Activated naive CD4-positive, alpha-beta T cell treated with anti-CD3 and anti-CD28 coated beads, Interleukin-2, amount 10 ng/mL, durations not matched to agents 7 days and 5 days (primary cell): ENCODE measurements at regions not wholly inside any gene's neighbourhood (a gene's known extent, or its start where the extent isn't known, plus 50 kb on each side); places are given as distances from the start of the nearest gene placed in this dataset.

Experiments
- CTCF ChIA-PET: fragments of 350-600 bp; sonication (Branson Sonifier 250); formaldehyde crosslinking; loops from one replicate; lab custom pipeline; 2021; ENCODE audit warnings: antibody characterized with exemption; lab: Charles Lee
- DNase-seq: peaks from one replicate; pipeline ENCODE4 v3.0.0-alpha.2; 2020
- H3K27ac Mint-ChIP-seq: one replicate; pipeline ENCODE4 v1.8.0; 2021; ENCODE audit warnings: mild to moderate bottlenecking, moderate library complexity, mixed read lengths
- H3K27me3 Mint-ChIP-seq: one replicate; pipeline ENCODE4 v1.8.0; 2021; ENCODE audit warnings: mild to moderate bottlenecking, mixed read lengths
- H3K36me3 Mint-ChIP-seq: one replicate; pipeline ENCODE4 v1.8.0; 2021; ENCODE audit warnings: mixed read lengths
- H3K4me1 Mint-ChIP-seq: one replicate; pipeline ENCODE4 v1.8.0; 2021; ENCODE audit warnings: mixed read lengths
- H3K4me3 Mint-ChIP-seq: one replicate; pipeline ENCODE4 v1.8.0; 2021; ENCODE audit warnings: mild to moderate bottlenecking, moderate library complexity, mixed read lengths
- H3K9me3 Mint-ChIP-seq: one replicate; pipeline ENCODE4 v1.8.0; 2021; ENCODE audit warnings: mixed read lengths

GRCh38 chr12:91441993-91442952, 259.7 kb upstream of the DCN start:
- Mint-ChIP-seq H3K4me3 (no peak overlapping the region), H3K27me3 (no peaks in the 10 kb centered on the region), H3K36me3 (no peaks in the 10 kb centered on the region), H3K4me1 (no peaks in the 10 kb centered on the region), H3K9me3 (no peaks in the 10 kb centered on the region), H3K27ac (no peak overlapping the region)
- no peak for DNase-seq
- CTCF ChIA-PET = no interaction called here

DNA sequence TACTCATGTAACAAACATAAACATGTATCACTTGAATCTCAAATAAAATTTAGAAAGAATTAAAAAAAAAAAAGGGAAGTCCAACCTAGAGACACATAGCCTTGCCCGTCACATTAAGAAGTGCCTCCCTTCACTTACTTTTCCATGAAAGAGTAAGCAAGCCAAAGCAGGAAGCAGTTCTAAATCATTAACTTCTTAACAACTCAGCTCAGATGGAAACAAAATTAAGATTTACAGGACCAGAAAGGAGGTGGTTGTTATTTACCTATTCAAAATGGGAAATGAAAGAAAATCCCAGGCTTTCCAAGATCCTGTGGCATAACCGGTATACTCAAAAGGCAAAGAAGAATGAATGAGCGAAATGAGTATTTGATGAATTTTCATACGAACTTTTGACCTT, 258.6 kb upstream of the DCN start:
- DNase-seq = no peak
- H3K4me1 Mint-ChIP-seq = no peaks in the 10 kb centered on the region
- no peaks in the 10 kb centered on the region for H3K27me3 Mint-ChIP-seq
- no peaks in the 10 kb centered on the region for H3K36me3 Mint-ChIP-seq
- CTCF ChIA-PET = no interaction called here
- H3K27ac Mint-ChIP-seq = no peak overlapping the region
- H3K4me3 Mint-ChIP-seq = no peak overlapping the region
- H3K9me3 Mint-ChIP-seq = no peaks in the 10 kb centered on the region

DNA sequence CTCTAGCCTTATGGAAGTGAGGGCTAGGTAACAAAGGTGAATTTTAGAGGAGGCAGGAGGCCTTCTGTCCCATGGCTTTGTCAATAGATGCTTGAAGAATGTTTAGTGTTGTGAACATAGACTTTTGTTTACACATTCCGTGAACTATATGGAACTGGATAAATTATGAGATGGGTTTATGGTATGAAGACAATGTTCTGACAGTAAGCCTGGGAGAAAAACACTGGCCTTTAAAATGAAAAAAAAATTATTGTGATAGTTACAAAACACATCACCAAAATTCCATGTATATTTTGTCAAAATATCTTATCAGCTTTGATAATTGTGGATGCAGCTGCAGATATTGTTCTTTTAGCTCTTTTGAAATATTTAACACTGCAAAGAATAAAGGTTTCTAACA, 251.5 kb upstream of the DCN start:
- no peaks in the 10 kb centered on the region for H3K4me1 Mint-ChIP-seq
- H3K27me3 Mint-ChIP-seq = no peaks in the 10 kb centered on the region
- H3K27ac Mint-ChIP-seq = no peak overlapping the region
- H3K9me3 Mint-ChIP-seq = no peaks in the 10 kb centered on the region
- CTCF ChIA-PET = no interaction called here
- no peak for DNase-seq
- H3K4me3 Mint-ChIP-seq = no peak overlapping the region
- H3K36me3 Mint-ChIP-seq = no peaks in the 10 kb centered on the region

DNA sequence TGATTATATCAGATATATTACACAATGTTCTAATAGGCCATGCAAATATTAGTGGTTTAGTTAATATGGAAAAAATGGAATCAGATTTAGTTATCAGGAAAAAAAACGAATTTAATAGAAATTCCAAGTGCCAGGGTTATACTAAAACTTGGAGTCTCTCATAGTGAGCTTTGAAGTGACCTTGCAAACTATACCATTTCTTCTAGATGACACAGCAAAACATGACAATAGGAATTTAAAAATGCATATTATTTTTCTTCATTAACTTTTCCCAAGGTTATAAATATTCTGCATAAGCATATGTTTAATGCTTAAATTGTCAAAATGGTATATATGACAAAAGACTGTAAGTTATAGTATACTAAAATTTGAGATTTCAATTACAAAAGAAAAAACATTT, 250.1 kb upstream of the DCN start:
- Mint-ChIP-seq H3K27ac (no peak overlapping the region), H3K9me3 (no peaks in the 10 kb centered on the region), H3K4me3 (no peak overlapping the region), H3K27me3 (no peaks in the 10 kb centered on the region), H3K36me3 (no peaks in the 10 kb centered on the region), H3K4me1 (no peaks in the 10 kb centered on the region)
- CTCF ChIA-PET = no interaction called here
- no peak for DNase-seq

DNA sequence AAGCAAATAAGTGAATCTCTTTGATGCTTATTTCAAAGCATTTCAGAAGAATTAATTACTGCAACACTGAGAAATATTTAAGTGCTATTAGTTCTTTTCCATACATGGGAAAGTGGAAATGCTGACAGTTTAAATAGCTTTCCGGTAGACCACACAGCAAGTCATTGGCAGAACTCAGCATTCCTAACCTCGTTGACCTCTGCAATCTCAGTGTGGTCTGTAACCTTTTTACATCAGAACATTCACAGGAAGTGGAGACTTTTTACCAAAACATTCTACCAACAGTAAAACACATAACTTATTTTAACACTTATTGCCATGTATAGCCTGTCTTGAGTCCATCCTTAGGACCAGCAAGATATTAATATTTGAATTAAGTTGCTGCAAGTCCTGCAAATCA, 249.5 kb upstream of the DCN start:
- CTCF ChIA-PET = interaction anchor here (0.6 kb wide), 1 partner anchor 494 kb away, joined by 3 read pairs; no protein-coding TSS in a partner anchor
- H3K27ac Mint-ChIP-seq = no peak overlapping the region
- no peaks in the 10 kb centered on the region for H3K27me3 Mint-ChIP-seq
- H3K36me3 Mint-ChIP-seq = no peaks in the 10 kb centered on the region
- DNase-seq = no peak
- no peaks in the 10 kb centered on the region for H3K9me3 Mint-ChIP-seq
- no peak overlapping the region for H3K4me3 Mint-ChIP-seq
- no peaks in the 10 kb centered on the region for H3K4me1 Mint-ChIP-seq

DNA sequence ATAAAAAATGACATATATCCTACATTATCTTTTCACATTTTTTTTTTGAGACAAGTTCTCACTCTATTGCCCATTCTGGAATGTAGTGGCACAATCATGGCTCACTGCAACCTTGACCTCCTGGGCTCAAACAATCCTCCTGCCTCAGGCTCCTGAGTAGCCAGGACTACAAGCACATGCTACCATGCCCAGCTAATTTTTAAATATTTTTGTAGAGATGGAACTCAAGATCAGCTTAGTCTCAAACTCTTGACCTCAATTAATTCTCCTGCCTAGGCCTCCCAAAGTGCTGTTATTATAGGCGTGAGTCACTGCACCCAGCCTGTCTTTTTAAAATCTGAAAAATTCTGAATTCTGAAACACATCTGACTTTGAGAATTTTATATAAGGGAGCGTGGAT, 241.9 kb upstream of the DCN start:
- H3K4me3 Mint-ChIP-seq = no peak overlapping the region

GRCh38 chr12:91423693-91424050, 241.1 kb upstream of the DCN start:
- Mint-ChIP-seq H3K9me3 (no peaks in the 10 kb centered on the region), H3K4me3 (no peak overlapping the region), H3K27ac (no peak overlapping the region), H3K36me3 (no peaks in the 10 kb centered on the region), H3K4me1 (no peaks in the 10 kb centered on the region), H3K27me3 (no peaks in the 10 kb centered on the region)
- CTCF ChIA-PET = no interaction called here
- DNase-seq = no peak

More for the DNA sequence above, 241.9 kb upstream of the DCN start:
- no peak overlapping the region for H3K27ac Mint-ChIP-seq
- no peaks in the 10 kb centered on the region for H3K4me1 Mint-ChIP-seq
- no peak for DNase-seq
- no peaks in the 10 kb centered on the region for H3K9me3 Mint-ChIP-seq
- no peaks in the 10 kb centered on the region for H3K27me3 Mint-ChIP-seq
- no peaks in the 10 kb centered on the region for H3K36me3 Mint-ChIP-seq
- CTCF ChIA-PET = no interaction called here

GRCh38 chr12:91422811-91423692, 240.4 kb upstream of the DCN start:
- Mint-ChIP-seq H3K27me3 (no peaks in the 10 kb centered on the region), H3K4me3 (no peak overlapping the region), H3K27ac (no peak overlapping the region), H3K9me3 (no peaks in the 10 kb centered on the region), H3K36me3 (no peaks in the 10 kb centered on the region), H3K4me1 (no peaks in the 10 kb centered on the region)
- CTCF ChIA-PET = no interaction called here
- no peak for DNase-seq

DNA sequence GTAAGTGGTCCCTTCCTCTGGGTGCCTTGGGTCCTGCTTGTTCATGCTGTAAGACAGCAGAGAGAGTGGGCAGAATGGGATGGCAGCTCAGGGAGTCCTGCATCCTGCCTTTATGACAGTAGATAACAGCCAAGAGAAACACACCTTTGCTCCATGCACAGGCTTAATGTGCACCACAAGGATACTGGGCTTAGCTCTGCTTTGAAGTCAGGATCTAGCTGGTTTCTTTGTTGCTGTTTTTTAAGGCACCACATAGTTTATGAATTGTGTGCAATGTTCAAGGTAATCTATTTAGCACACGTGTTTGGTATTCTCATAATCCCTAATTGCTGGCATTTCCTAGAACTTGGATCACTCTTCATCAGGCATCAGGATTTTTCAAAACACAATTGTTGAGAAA, 239.5 kb upstream of the DCN start:
- no peaks in the 10 kb centered on the region for H3K9me3 Mint-ChIP-seq
- H3K27ac Mint-ChIP-seq = no peak overlapping the region
- no peaks in the 10 kb centered on the region for H3K27me3 Mint-ChIP-seq
- H3K36me3 Mint-ChIP-seq = no peaks in the 10 kb centered on the region
- no peak for DNase-seq
- CTCF ChIA-PET = no interaction called here
- no peak overlapping the region for H3K4me3 Mint-ChIP-seq
- no peaks in the 10 kb centered on the region for H3K4me1 Mint-ChIP-seq

DNA sequence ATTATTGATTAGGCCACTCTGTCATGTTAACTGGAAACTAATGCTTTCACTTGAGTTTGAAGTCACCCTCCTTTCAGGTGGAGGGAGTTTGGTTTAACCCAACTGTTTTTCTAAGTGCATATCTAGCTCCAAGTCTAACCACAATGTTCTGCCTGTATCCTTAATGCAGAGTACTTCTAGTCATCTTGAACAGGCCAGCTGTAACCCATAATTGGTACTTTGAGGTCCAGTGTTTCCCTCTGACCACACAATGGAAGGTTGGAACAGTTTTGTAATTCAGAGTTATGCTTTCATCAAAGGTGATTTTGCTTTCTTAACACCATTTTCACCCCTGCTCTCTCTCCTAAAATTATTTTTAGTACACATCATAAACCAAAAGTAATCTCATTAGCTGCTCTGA, 237.2 kb upstream of the DCN start:
- Mint-ChIP-seq H3K4me3 (no peak overlapping the region), H3K27ac (no peak overlapping the region), H3K9me3 (no peaks in the 10 kb centered on the region), H3K36me3 (no peaks in the 10 kb centered on the region), H3K27me3 (no peaks in the 10 kb centered on the region), H3K4me1 (no peaks in the 10 kb centered on the region)
- no peak for DNase-seq
- CTCF ChIA-PET = no interaction called here

DNA sequence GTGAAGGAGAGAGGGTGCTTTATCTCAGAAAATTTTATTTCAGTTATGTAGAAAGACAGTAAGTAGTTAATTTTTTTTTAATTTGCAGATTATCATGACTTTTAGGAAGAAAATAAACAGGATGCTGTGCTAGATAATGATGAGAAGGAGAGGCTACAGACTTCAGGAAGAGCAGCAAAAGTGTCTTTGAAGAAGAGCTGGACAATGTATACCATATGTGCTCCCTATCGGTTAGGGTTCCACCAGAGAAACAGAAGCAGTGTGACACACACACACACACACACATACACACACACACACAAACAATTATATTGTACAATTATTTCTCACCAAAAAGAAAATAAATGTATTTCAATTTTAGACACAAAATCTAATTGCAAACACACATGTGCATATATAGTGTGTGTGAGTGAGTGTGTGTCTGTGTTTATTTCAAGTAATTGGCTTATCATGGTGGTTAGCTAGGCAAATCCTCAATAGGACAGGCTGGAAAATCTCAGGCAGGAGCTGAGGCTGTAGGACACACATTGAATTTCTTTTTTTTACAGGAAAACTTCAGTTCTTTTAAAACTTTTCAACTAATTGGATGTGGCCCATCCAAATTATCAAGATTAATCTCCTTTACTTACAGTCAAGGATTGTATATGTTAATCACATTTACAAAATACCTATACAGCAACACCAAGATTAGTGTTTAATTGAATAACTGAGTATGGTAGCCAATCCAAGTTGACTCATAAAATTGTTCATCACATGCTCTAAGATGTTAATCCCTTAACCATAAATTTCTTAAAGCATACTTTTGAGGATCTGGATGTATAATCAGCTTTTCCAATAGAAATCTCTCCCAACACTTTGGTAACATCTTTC, 235.8 kb upstream of the DCN start:
- no peak for DNase-seq
- CTCF ChIA-PET = no interaction called here
- H3K36me3 Mint-ChIP-seq = no peaks in the 10 kb centered on the region
- H3K4me3 Mint-ChIP-seq = no peak overlapping the region
- no peaks in the 10 kb centered on the region for H3K9me3 Mint-ChIP-seq
- H3K27ac Mint-ChIP-seq = no peak overlapping the region
- H3K27me3 Mint-ChIP-seq = no peaks in the 10 kb centered on the region
- no peaks in the 10 kb centered on the region for H3K4me1 Mint-ChIP-seq

DNA sequence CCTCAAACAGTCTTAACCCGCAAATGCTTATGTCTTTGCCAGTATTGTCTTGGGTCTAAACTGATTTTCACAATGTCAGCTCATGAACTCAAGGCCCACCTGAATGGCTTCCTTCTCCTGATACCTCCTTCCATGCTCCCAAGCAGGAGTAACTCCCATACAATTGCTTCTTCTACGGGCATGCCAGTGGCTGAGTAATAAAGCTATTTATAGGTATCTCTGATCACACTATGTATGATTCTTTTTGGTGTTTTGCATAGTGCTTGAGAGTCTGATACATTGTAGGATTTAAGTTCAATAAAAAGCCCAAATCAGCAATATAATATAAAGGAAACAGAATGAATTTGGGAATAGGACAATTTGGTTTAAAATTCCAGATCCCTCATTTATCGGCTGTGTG, 235.0 kb upstream of the DCN start:
- no peaks in the 10 kb centered on the region for H3K27me3 Mint-ChIP-seq
- no peaks in the 10 kb centered on the region for H3K4me1 Mint-ChIP-seq
- H3K36me3 Mint-ChIP-seq = no peaks in the 10 kb centered on the region
- CTCF ChIA-PET = no interaction called here
- no peak for DNase-seq
- no peak overlapping the region for H3K4me3 Mint-ChIP-seq
- no peak overlapping the region for H3K27ac Mint-ChIP-seq
- no peaks in the 10 kb centered on the region for H3K9me3 Mint-ChIP-seq

GRCh38 chr12:91414636-91415035, 232.0 kb upstream of the DCN start:
- Mint-ChIP-seq H3K27ac (no peak overlapping the region), H3K36me3 (no peaks in the 10 kb centered on the region), H3K4me1 (no peaks in the 10 kb centered on the region), H3K4me3 (no peak overlapping the region), H3K27me3 (no peaks in the 10 kb centered on the region), H3K9me3 (no peaks in the 10 kb centered on the region)
- no peak for DNase-seq
- CTCF ChIA-PET = no interaction called here
